Caco-2 (cell line): ENCODE measurements at regions not wholly inside any gene's neighbourhood (a gene's known extent, or its start where the extent isn't known, plus 50 kb on each side); places are given as distances from the start of the nearest gene placed in this dataset.

Source experiments
- BruUV-seq: library from RNA; stranded (reverse); fragments of 400-500 nt; replicated peaks from 2 replicates; lab custom pipeline; 2021; lab: Mats Ljungman, UMichigan
- CTCF ChIA-PET: fragments of 300-600 bp; sonication (Branson Sonifier 250); formaldehyde crosslinking; loops from one replicate; lab custom pipeline; 2022; ENCODE audit warnings: antibody characterized with exemption; lab: Charles Lee
- POLR2A ChIA-PET: fragments of 300-600 bp; sonication (Branson Sonifier 250); formaldehyde crosslinking; loops from one replicate; lab custom pipeline; 2022; ENCODE audit warnings: antibody characterized with exemption; lab: Charles Lee
- DNase-seq, 2 experiments: peaks; one replicate each; pipeline versions ENCODE4 v3.0.0 to v3.0.0-alpha.2; 2020 to 2022
- H3K27me3 ChIP-seq: replicated peaks from 2 replicates; pipeline ENCODE4 v1.6.0; 2011; ENCODE audit warnings: low read length; ENCODE audit not compliant: control insufficient read depth, insufficient read depth
- H3K36me3 ChIP-seq: 2 replicates; pipeline ENCODE4 v1.5.1; 2011; ENCODE audit warnings: low read length; ENCODE audit not compliant: control insufficient read depth, insufficient read depth
- H3K4me1 ChIP-seq: fragments of 250-450 bp; sonication (Bioruptor Pico); 2 replicates; pipeline ENCODE4 v1.5.1; 2020; ENCODE audit warnings: mild to moderate bottlenecking
- H3K4me3 ChIP-seq: 2 replicates; pipeline ENCODE4 v1.5.1; 2011; ENCODE audit warnings: low read depth, mild to moderate bottlenecking, control low read depth, low read length
- H3K9me3 ChIP-seq: fragments of 250-450 bp; sonication (Bioruptor Pico); 2 replicates; pipeline ENCODE4 v1.5.1; 2020; ENCODE audit warnings: mild to moderate bottlenecking, moderate library complexity
- H3K27ac Mint-ChIP-seq: one replicate; pipeline ENCODE4 v1.8.0; 2022; ENCODE audit warnings: mixed read lengths; ENCODE audit not compliant: unreplicated experiment
- H3K27me3 Mint-ChIP-seq: one replicate; pipeline ENCODE4 v1.8.0; 2022; ENCODE audit warnings: mixed read lengths; ENCODE audit not compliant: insufficient read depth, unreplicated experiment
- H3K36me3 Mint-ChIP-seq: one replicate; pipeline ENCODE4 v1.8.0; 2022; ENCODE audit warnings: mild to moderate bottlenecking, mixed read lengths; ENCODE audit not compliant: insufficient read depth, unreplicated experiment
- H3K4me1 Mint-ChIP-seq: one replicate; pipeline ENCODE4 v1.8.0; 2022; ENCODE audit warnings: low read depth, mixed read lengths; ENCODE audit not compliant: unreplicated experiment
- H3K4me3 Mint-ChIP-seq: one replicate; pipeline ENCODE4 v1.8.0; 2022; ENCODE audit warnings: mild to moderate bottlenecking, moderate library complexity, mixed read lengths; ENCODE audit not compliant: unreplicated experiment
- H3K9me3 Mint-ChIP-seq: one replicate; pipeline ENCODE4 v1.8.0; 2022; ENCODE audit warnings: mixed read lengths; ENCODE audit not compliant: unreplicated experiment
- intact Hi-C: fragments of 100-400 bp; cut with micrococcal nuclease; formaldehyde crosslinking; loops from one replicate; pipeline ENCODE4 v1.10.0; 2022; ENCODE audit not compliant: unreplicated experiment
- TF ChIP-seq, protein P1 (sequence below), 2 experiments: fragments of 200-600 bp in 1 of 2; IDR thresholded peaks; 1 replicate in 1 of 2; 2 replicates in 1 of 2; pipeline versions ENCODE4 v1.5.1 to v1.8.0; 2011 to 2022; ENCODE audit warnings: antibody characterized with exemption in 1 of 2, control low read depth in 1 of 2, inconsistent platforms in 1 of 2, low read depth in 1 of 2, low read length in 1 of 2, mild to moderate bottlenecking in 1 of 2, moderate library complexity in 1 of 2; ENCODE audit not compliant: insufficient read depth in 1 of 2, severe bottlenecking in 1 of 2, unreplicated experiment in 1 of 2

- DNase-seq = no peak
- H3K27me3 ChIP-seq = no peaks in the 10 kb centered on the region
- no peaks in the 10 kb centered on the region for H3K27me3 Mint-ChIP-seq
- H3K9me3 ChIP-seq = 0 out of 2 replicates have a peak, but pooled peaks cover 9% of the 10 kb centered on the region
- H3K4me1 Mint-ChIP-seq = no peaks in the 10 kb centered on the region
- no peak overlapping the region for H3K4me3 Mint-ChIP-seq
- ChIA-PET POLR2A (no interaction called here), CTCF (no interaction called here)
- H3K9me3 Mint-ChIP-seq = peaks cover 35% of the 10 kb centered on the region
- no peak overlapping the region for H3K4me3 ChIP-seq
- H3K36me3 ChIP-seq = no peaks in the 10 kb centered on the region
- intact Hi-C loops = no loop called here
- no peak overlapping the region for H3K27ac Mint-ChIP-seq
- BruUV-seq = no TSS peak
- TF ChIP-seq, protein P1, sequence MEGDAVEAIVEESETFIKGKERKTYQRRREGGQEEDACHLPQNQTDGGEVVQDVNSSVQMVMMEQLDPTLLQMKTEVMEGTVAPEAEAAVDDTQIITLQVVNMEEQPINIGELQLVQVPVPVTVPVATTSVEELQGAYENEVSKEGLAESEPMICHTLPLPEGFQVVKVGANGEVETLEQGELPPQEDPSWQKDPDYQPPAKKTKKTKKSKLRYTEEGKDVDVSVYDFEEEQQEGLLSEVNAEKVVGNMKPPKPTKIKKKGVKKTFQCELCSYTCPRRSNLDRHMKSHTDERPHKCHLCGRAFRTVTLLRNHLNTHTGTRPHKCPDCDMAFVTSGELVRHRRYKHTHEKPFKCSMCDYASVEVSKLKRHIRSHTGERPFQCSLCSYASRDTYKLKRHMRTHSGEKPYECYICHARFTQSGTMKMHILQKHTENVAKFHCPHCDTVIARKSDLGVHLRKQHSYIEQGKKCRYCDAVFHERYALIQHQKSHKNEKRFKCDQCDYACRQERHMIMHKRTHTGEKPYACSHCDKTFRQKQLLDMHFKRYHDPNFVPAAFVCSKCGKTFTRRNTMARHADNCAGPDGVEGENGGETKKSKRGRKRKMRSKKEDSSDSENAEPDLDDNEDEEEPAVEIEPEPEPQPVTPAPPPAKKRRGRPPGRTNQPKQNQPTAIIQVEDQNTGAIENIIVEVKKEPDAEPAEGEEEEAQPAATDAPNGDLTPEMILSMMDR (IDR thresholded peaks at IDR 0.05; ENCODE audit: insufficient read depth in 1 of 2, low read depth in 1 of 2, low read length in 1 of 2, severe bottlenecking in 1 of 2, unreplicated experiment in 1 of 2) = no peak
- H3K36me3 Mint-ChIP-seq = no peaks in the 10 kb centered on the region
- no peaks in the 10 kb centered on the region for H3K4me1 ChIP-seq
These were observed 143.3 kb upstream of the GUCY1A1 start for GRCh38 chr4:155523358-155523757.

DNA sequence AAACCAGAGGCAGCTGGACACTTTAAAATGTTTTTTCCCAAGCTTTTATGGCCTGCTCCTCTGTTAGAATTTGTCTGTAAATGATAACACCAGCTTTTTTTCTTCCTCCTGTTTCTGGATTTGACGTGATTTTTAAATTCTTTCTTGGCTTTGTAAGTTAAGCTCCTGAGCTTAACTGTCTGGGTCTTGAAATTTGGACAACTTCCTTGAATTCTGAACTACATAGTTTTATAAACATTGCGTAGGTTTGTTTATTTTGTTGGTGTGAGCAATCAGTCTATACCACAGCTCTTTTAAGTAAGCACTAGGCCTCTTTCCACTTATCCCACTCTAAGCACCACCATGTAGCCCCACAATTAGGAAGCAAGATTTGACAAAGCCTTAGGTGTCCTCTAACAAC is 144.4 kb upstream of the GUCY1A1 start:
- POLR2A ChIA-PET = no interaction called here

DNA sequence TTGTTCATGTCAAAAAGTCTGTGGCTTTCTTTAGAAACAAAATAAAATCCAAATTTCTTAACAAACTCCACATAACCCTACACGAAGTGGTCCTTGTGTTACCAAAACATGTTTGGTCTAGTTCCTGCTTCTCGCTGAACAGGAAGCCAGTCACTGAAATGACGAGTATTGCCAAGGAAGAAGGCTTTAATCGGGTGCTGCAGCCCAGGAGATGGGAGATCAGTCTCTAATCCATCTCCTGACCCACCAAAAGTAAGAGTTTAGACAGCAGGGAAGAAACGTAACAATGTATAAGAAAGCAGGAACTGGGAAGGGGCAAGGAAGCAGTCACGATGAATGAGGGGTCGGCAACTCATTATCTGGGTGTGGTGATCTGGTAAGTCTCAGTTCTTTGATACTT is 144.6 kb upstream of the MAP9 start:
- ChIA-PET CTCF (no interaction called here), POLR2A (no interaction called here)
- H3K27me3 ChIP-seq = no peaks in the 10 kb centered on the region
- H3K36me3 ChIP-seq = no peaks in the 10 kb centered on the region
- no peak overlapping the region for H3K4me3 Mint-ChIP-seq
- intact Hi-C loops = no loop called here
- no peaks in the 10 kb centered on the region for H3K4me1 ChIP-seq
- 0 out of 2 replicates have a peak, but pooled peaks cover 9% of the 10 kb centered on the region for H3K9me3 ChIP-seq
- DNase-seq = no peak
- no TSS peak for BruUV-seq
- peaks cover 35% of the 10 kb centered on the region for H3K9me3 Mint-ChIP-seq
- TF ChIP-seq, protein P1 (IDR thresholded peaks at IDR 0.05; ENCODE audit: insufficient read depth in 1 of 2, low read depth in 1 of 2, low read length in 1 of 2, severe bottlenecking in 1 of 2, unreplicated experiment in 1 of 2) = no peak
- H3K4me3 ChIP-seq = no peak overlapping the region
- no peaks in the 10 kb centered on the region for H3K36me3 Mint-ChIP-seq
- H3K27ac Mint-ChIP-seq = no peak overlapping the region
- H3K4me1 Mint-ChIP-seq = no peaks in the 10 kb centered on the region
- no peaks in the 10 kb centered on the region for H3K27me3 Mint-ChIP-seq

More for the DNA sequence above, 144.4 kb upstream of the GUCY1A1 start:
- Mint-ChIP-seq H3K36me3 (no peaks in the 10 kb centered on the region), H3K27ac (no peak overlapping the region), H3K9me3 (peaks cover 35% of the 10 kb centered on the region), H3K4me1 (no peaks in the 10 kb centered on the region), H3K4me3 (no peak overlapping the region), H3K27me3 (no peaks in the 10 kb centered on the region)
- intact Hi-C loops = no loop called here
- 0 out of 2 replicates have a peak, but pooled peaks cover 9% of the 10 kb centered on the region for H3K9me3 ChIP-seq
- no peaks in the 10 kb centered on the region for H3K4me1 ChIP-seq
- no peak overlapping the region for H3K4me3 ChIP-seq
- no TSS peak for BruUV-seq
- H3K36me3 ChIP-seq = no peaks in the 10 kb centered on the region
- CTCF ChIA-PET = no interaction called here
- H3K27me3 ChIP-seq = no peaks in the 10 kb centered on the region
- DNase-seq = no peak
- TF ChIP-seq, protein P1 (IDR thresholded peaks at IDR 0.05; ENCODE audit: insufficient read depth in 1 of 2, low read depth in 1 of 2, low read length in 1 of 2, severe bottlenecking in 1 of 2, unreplicated experiment in 1 of 2) = no peak
